ENCODE measurements at regions not wholly inside any gene's neighbourhood (a gene's known extent, or its start where the extent isn't known, plus 50 kb on each side); places are given as distances from the start of the nearest gene placed in this dataset.

GRCh38 chr6:11853678-11854407 lies 75.2 kb upstream of the ADTRP start:
- no peaks in the 10 kb centered on the region for H3K36me3 Mint-ChIP-seq (ENCODE audit: unreplicated experiment)
- H3K27ac Mint-ChIP-seq (ENCODE audit: unreplicated experiment), result peak overlapping the region; percentile 56
- H3K4me3 Mint-ChIP-seq (ENCODE audit: unreplicated experiment), result no peak overlapping the region
- H3K4me1 Mint-ChIP-seq (ENCODE audit: unreplicated experiment), result peaks cover 41% of the 10 kb centered on the region
- DNase-seq (ENCODE audit: extremely low spot score, unreplicated experiment), result no peak
- H3K9me3 Mint-ChIP-seq (ENCODE audit: unreplicated experiment), result peaks cover 14% of the 10 kb centered on the region
- no peak for TF ChIP-seq CTCF (IDR thresholded peaks at IDR 0.05)
- H3K27me3 Mint-ChIP-seq (ENCODE audit: unreplicated experiment), result no peaks in the 10 kb centered on the region

GRCh38 chr6:11852061-11852651 lies 73.6 kb upstream of the ADTRP start:
- TF ChIP-seq CTCF (IDR thresholded peaks at IDR 0.05), result no peak
- H3K4me3 Mint-ChIP-seq (ENCODE audit: unreplicated experiment), result no peak overlapping the region

GRCh38 chr6:11851387-11851786 lies 72.8 kb upstream of the ADTRP start:
- Mint-ChIP-seq H3K27ac (ENCODE audit: unreplicated experiment) (no peak overlapping the region), H3K4me3 (ENCODE audit: unreplicated experiment) (no peak overlapping the region)
- no peak for TF ChIP-seq CTCF (IDR thresholded peaks at IDR 0.05)

More at GRCh38 chr6:11852061-11852651, 73.6 kb upstream of the ADTRP start:
- H3K27ac Mint-ChIP-seq (ENCODE audit: unreplicated experiment), result no peak overlapping the region
- no peak for DNase-seq (ENCODE audit: extremely low spot score, unreplicated experiment)
- no peaks in the 10 kb centered on the region for H3K27me3 Mint-ChIP-seq (ENCODE audit: unreplicated experiment)
- peaks cover 10% of the 10 kb centered on the region for H3K9me3 Mint-ChIP-seq (ENCODE audit: unreplicated experiment)
- no peaks in the 10 kb centered on the region for H3K36me3 Mint-ChIP-seq (ENCODE audit: unreplicated experiment)
- peaks cover 36% of the 10 kb centered on the region for H3K4me1 Mint-ChIP-seq (ENCODE audit: unreplicated experiment)

GRCh38 chr6:11848852-11849731 lies 70.5 kb upstream of the ADTRP start:
- Mint-ChIP-seq H3K36me3 (ENCODE audit: unreplicated experiment) (no peaks in the 10 kb centered on the region), H3K4me3 (ENCODE audit: unreplicated experiment) (no peak overlapping the region), H3K9me3 (ENCODE audit: unreplicated experiment) (peaks cover 4% of the 10 kb centered on the region), H3K4me1 (ENCODE audit: unreplicated experiment) (peaks cover 16% of the 10 kb centered on the region), H3K27ac (ENCODE audit: unreplicated experiment) (no peak overlapping the region), H3K27me3 (ENCODE audit: unreplicated experiment) (no peaks in the 10 kb centered on the region)
- DNase-seq (ENCODE audit: extremely low spot score, unreplicated experiment), result no peak
- TF ChIP-seq CTCF (IDR thresholded peaks at IDR 0.05), result no peak

More at GRCh38 chr6:11851387-11851786, 72.8 kb upstream of the ADTRP start:
- no peaks in the 10 kb centered on the region for H3K27me3 Mint-ChIP-seq (ENCODE audit: unreplicated experiment)
- no peak for DNase-seq (ENCODE audit: extremely low spot score, unreplicated experiment)
- H3K9me3 Mint-ChIP-seq (ENCODE audit: unreplicated experiment), result peaks cover 4% of the 10 kb centered on the region
- no peaks in the 10 kb centered on the region for H3K36me3 Mint-ChIP-seq (ENCODE audit: unreplicated experiment)
- peaks cover 34% of the 10 kb centered on the region for H3K4me1 Mint-ChIP-seq (ENCODE audit: unreplicated experiment)

GRCh38 chr6:11848346-11848651 lies 69.7 kb upstream of the ADTRP start:
- TF ChIP-seq CTCF (IDR thresholded peaks at IDR 0.05), result no peak
- Mint-ChIP-seq H3K36me3 (ENCODE audit: unreplicated experiment) (no peaks in the 10 kb centered on the region), H3K9me3 (ENCODE audit: unreplicated experiment) (peaks cover 4% of the 10 kb centered on the region), H3K27me3 (ENCODE audit: unreplicated experiment) (no peaks in the 10 kb centered on the region), H3K4me3 (ENCODE audit: unreplicated experiment) (no peak overlapping the region), H3K4me1 (ENCODE audit: unreplicated experiment) (peaks cover 9% of the 10 kb centered on the region), H3K27ac (ENCODE audit: unreplicated experiment) (no peak overlapping the region)
- DNase-seq (ENCODE audit: extremely low spot score, unreplicated experiment), result no peak
